Brain microvascular endothelial cell (primary cell): ENCODE measurements at regions not wholly inside any gene's neighbourhood (a gene's known extent, or its start where the extent isn't known, plus 50 kb on each side); places are given as distances from the start of the nearest gene placed in this dataset.
"Not testable (repeated sequence)": the region's sequence is repeated elsewhere in the genome, so short reads cannot be mapped to it uniquely, and the experiment has no call there.

ENCODE experiments used
- DNase-seq: peaks from one replicate; pipeline ENCODE4 v3.0.0-alpha.2; 2020
- H3K27ac ChIP-seq: fragments of 250-450 bp; sonication (Bioruptor Pico); 2 replicates; pipeline ENCODE4 v1.5.1; 2020; ENCODE audit warnings: mild to moderate bottlenecking, moderate library complexity
- H3K27me3 ChIP-seq: fragments of 250-450 bp; sonication (Bioruptor Pico); replicated peaks from 2 replicates; pipeline ENCODE4 v1.5.1; 2020; ENCODE audit warnings: mild to moderate bottlenecking
- H3K36me3 ChIP-seq: fragments of 250-450 bp; sonication (Bioruptor Pico); replicated peaks from 2 replicates; pipeline ENCODE4 v1.5.1; 2020; ENCODE audit warnings: mild to moderate bottlenecking
- H3K4me3 ChIP-seq: 2 replicates; pipeline ENCODE4 v1.5.1; 2011; ENCODE audit warnings: low read depth, mild to moderate bottlenecking, control low read depth, low read length, moderate library complexity
- CTCF ChIP-seq: IDR thresholded peaks from 2 replicates; pipeline ENCODE4 v1.5.1; 2011; ENCODE audit warnings: low read depth, mild to moderate bottlenecking, moderate library complexity, low read length, control low read depth, inconsistent platforms; ENCODE audit errors: missing control alignments
- in situ Hi-C: cut with HindIII; loops from 2 replicates; pipeline ENCODE4 v1.10.0; 2017; ENCODE audit warnings: low sequenced_read_pairs, low pct_ligation_motif_present

- Histone ChIP-seq H3K27me3 (no peaks in the 10 kb centered on the region), H3K36me3 (no peaks in the 10 kb centered on the region), H3K4me3 (no peak overlapping the region), H3K27ac (no peak overlapping the region)
- no peak for TF ChIP-seq CTCF
- no peak for DNase-seq
- in situ Hi-C loops = no loop called here
Observed at GRCh38 chr7:27438881-27439589, 196.4 kb downstream of the EVX1 start.

- peak; percentile 36 for DNase-seq
- TF ChIP-seq CTCF = no peak
- H3K27me3 ChIP-seq = no peaks in the 10 kb centered on the region
- H3K4me3 ChIP-seq = no peak overlapping the region
- no peaks in the 10 kb centered on the region for H3K36me3 ChIP-seq
- no peak overlapping the region for H3K27ac ChIP-seq
- in situ Hi-C loops = no loop called here
Observed at GRCh38 chr7:27442455-27442854, 199.9 kb downstream of the EVX1 start.

- in situ Hi-C loops, H3K27me3 ChIP-seq, H3K36me3 ChIP-seq, DNase-seq, H3K27ac ChIP-seq, H3K4me3 ChIP-seq: not testable (repeated sequence)
Observed at GRCh38 chr7:27449046-27449445, 206.4 kb downstream of the EVX1 start.

GRCh38 chr7:27453702-27454405 is 208.8 kb downstream of the HIBADH start:
- Histone ChIP-seq H3K36me3 (no peaks in the 10 kb centered on the region), H3K4me3 (no peak overlapping the region), H3K27me3 (no peaks in the 10 kb centered on the region), H3K27ac (peak overlapping the region; percentile 57)
- no peak for TF ChIP-seq CTCF
- DNase-seq = peak; percentile 93
- in situ Hi-C loops = no loop called here

- H3K27me3 ChIP-seq, in situ Hi-C loops, H3K36me3 ChIP-seq, H3K27ac ChIP-seq, H3K4me3 ChIP-seq, DNase-seq: not testable (repeated sequence)
Observed at GRCh38 chr7:27457120-27457519, 205.6 kb downstream of the HIBADH start.

GRCh38 chr7:27457603-27458565 is 204.8 kb downstream of the HIBADH start:
- H3K27me3 ChIP-seq, H3K36me3 ChIP-seq, H3K4me3 ChIP-seq, in situ Hi-C loops, H3K27ac ChIP-seq: not testable (repeated sequence)
- peak; percentile 43 for DNase-seq
